22Rv1 (cell line): ENCODE measurements at regions not wholly inside any gene's neighbourhood (a gene's known extent, or its start where the extent isn't known, plus 50 kb on each side); places are given as distances from the start of the nearest gene placed in this dataset.

Experiments used
- CTCF ChIP-seq: fragments of 450-650 bp; IDR thresholded peaks from 2 replicates; pipeline ENCODE4 v1.5.1; 2017; ENCODE audit warnings: mild to moderate bottlenecking
- ZFX ChIP-seq: fragments of 450-650 bp; IDR thresholded peaks from 2 replicates; pipeline ENCODE4 v1.6.1; 2017; ENCODE audit warnings: antibody characterized with exemption, borderline replicate concordance

- peak; percentile 92 for TF ChIP-seq CTCF
- TF ChIP-seq ZFX = no peak
These were observed 69.2 kb downstream of the FASLG start for GRCh38 chr1:172727956-172728603.
